Keratinocyte (primary cell): ENCODE measurements at regions not wholly inside any gene's neighbourhood (a gene's known extent, or its start where the extent isn't known, plus 50 kb on each side); places are given as distances from the start of the nearest gene placed in this dataset.

Source experiments
- CTCF ChIP-seq, 3 experiments: IDR thresholded peaks in 1 of 3; conservative IDR thresholded peaks in 1 of 3; optimal IDR thresholded peaks in 1 of 3; 2 replicates in 2 of 3; 3 replicates in 1 of 3; pipeline versions ENCODE3 to v1.5.1; 2011; ENCODE audit warnings: low read length in 3 of 3, mild to moderate bottlenecking in 3 of 3, moderate library complexity in 2 of 3, control low read depth in 1 of 3, inconsistent platforms in 1 of 3; ENCODE audit not compliant: insufficient read depth in 2 of 3; ENCODE audit errors: extremely low read depth in 1 of 3
- EZH2 ChIP-seq: IDR thresholded peaks from one replicate; pipeline ENCODE4 v1.6.1; 2012; ENCODE audit warnings: inconsistent platforms, mild to moderate bottlenecking, low read length, moderate library complexity

- TF ChIP-seq CTCF (optimal IDR thresholded peaks at IDR 0.05 in 1 of 3, IDR thresholded peaks at IDR 0.05 in 1 of 3, conservative IDR thresholded peaks at IDR 0.05 in 1 of 3; ENCODE audit: extremely low read depth in 1 of 3, insufficient read depth in 2 of 3, low read length in 3 of 3) (no peak), EZH2 (no peak)
Measured at GRCh38 chr10:2575460-2575859, 491.9 kb upstream of the PFKP start.
